C4-2B (cell line): ENCODE measurements at regions not wholly inside any gene's neighbourhood (a gene's known extent, or its start where the extent isn't known, plus 50 kb on each side); places are given as distances from the start of the nearest gene placed in this dataset.

Experiments used
- H3K27ac ChIP-seq: fragments of 450-650 bp; 2 replicates; pipeline ENCODE4 v1.5.1; 2017
- CTCF ChIP-seq: fragments of 450-650 bp; conservative IDR thresholded peaks from 2 replicates; pipeline ENCODE4 v1.5.1; 2017; ENCODE audit warnings: mild to moderate bottlenecking
- ZFX ChIP-seq: fragments of 450-650 bp; IDR thresholded peaks from 2 replicates; pipeline ENCODE4 v1.6.1; 2017

- no peak for TF ChIP-seq CTCF
- no peak for TF ChIP-seq ZFX
- H3K27ac ChIP-seq, result no peak overlapping the region
Observed at GRCh38 chr16:66240088-66240487, 126.4 kb upstream of the CDH5 start.

DNA sequence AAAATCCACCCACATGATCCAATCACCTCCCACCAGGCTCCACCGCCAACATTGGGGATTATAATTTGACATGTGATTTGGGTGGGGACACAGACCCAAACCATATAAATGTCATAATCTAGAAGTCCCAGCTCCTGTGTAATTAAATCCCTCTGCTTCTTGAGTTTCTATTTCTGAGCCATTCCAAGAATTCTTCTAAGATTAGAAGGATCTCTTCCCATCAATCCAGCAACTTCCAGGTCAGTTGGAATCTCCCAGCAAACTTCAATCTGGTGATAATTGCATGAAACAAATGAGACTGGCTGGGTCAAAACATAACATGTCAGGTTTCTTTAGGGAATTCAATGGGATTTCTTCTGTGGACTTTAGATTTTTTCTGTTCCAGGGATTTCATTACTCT is 127.8 kb upstream of the CDH5 start:
- TF ChIP-seq ZFX (no peak), CTCF (no peak)

DNA sequence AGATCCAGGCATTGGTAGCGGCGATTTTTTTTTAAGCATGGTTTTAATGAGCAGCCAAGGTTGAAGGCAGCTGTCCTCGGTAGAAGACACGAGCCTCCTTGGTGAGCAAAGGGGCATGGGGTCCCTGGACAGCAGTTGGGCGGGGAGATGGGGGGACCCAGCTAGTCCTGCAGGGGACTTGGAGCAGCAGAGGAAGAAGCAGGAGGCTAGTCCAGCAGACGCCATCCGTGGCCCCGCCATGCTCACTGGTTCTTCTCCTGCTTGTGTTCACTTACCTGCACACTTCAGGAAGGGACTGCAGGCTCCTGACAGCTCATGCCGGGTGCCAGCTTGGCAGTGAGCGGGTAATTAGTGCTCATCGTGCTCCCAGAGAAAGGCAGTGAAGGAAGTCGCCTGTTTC is 130.2 kb upstream of the CDH5 start:
- TF ChIP-seq CTCF (no peak), ZFX (no peak)
- no peak overlapping the region for H3K27ac ChIP-seq

More for the DNA sequence above, 127.8 kb upstream of the CDH5 start:
- no peak overlapping the region for H3K27ac ChIP-seq

GRCh38 chr16:66231452-66232160 is 134.9 kb upstream of the CDH5 start:
- TF ChIP-seq ZFX (no peak), CTCF (no peak)
- no peak overlapping the region for H3K27ac ChIP-seq

- H3K27ac ChIP-seq, result no peak overlapping the region
- TF ChIP-seq ZFX (no peak), CTCF (no peak)
Observed at GRCh38 chr16:66229651-66230050, 136.8 kb upstream of the CDH5 start.

DNA sequence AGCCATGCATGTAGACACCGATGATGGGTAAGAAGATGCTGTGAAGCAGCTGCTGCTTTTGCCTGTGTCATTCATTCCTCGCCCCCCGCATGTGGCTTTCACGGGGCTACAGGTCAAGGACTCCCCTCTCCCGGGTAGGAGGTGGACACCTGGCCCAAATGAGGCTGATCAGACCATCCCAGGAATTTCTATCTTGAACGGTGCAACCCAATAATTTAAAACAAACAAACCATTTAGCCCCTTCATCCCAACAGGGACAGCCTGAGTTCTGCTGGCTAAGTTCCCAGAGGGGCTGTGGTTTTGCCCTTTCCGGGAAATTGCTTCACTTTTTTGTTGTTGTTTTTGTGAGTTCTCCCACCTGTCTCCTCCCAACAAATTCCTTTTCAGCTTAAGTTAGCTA is 137.7 kb upstream of the CDH5 start:
- no peak overlapping the region for H3K27ac ChIP-seq
- TF ChIP-seq ZFX (no peak), CTCF (no peak)

DNA sequence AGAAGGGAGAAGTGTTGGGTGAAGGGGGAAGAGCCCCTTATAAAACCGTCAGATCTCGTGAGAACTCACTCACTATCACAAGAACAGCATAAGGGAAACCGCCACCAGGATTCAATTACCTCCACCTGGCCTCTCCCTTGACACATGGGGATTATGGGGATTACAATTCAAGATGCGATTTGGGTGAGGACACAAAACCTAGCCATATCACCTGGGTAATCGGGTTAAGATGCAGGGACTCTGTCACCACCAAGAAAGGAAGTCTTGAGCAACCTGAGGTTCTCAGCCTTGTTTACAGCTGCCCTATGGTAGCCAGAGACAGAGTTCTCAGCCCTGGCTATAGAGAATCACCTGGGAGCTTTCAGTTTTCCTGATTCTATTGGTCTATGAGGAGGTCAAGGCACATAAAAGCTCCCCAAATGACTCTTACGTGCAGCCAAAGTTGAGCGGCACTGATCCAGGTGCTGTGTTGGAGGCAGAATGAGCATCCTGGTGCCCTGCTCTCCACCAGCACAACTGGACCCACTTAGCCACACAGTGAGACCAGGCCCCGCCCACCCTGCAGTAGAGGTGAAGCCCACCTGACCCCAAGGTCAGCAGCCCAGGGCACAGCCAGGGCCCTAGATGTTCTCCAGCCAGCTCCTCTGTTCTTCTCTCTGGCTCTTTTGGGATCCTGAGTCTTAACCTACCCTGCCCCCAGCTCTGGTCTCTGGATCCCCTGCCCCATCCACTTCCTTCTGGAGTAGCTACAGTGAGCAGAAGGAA is 138.5 kb upstream of the CDH5 start:
- no peak overlapping the region for H3K27ac ChIP-seq
- TF ChIP-seq ZFX, result no peak
- TF ChIP-seq CTCF, result no peak
